C4-2B (cell line): ENCODE measurements at regions not wholly inside any gene's neighbourhood (a gene's known extent, or its start where the extent isn't known, plus 50 kb on each side); places are given as distances from the start of the nearest gene placed in this dataset.

Source experiments
- CTCF ChIP-seq: fragments of 450-650 bp; conservative IDR thresholded peaks from 2 replicates; pipeline ENCODE4 v1.5.1; 2017; ENCODE audit warnings: mild to moderate bottlenecking
- ZFX ChIP-seq: fragments of 450-650 bp; IDR thresholded peaks from 2 replicates; pipeline ENCODE4 v1.6.1; 2017

GRCh38 chr2:7405861-7406715 is 488.9 kb downstream of the RNF144A start:
- TF ChIP-seq CTCF (no peak), ZFX (no peak)
